GM23338 (cell line): ENCODE measurements at regions not wholly inside any gene's neighbourhood (a gene's known extent, or its start where the extent isn't known, plus 50 kb on each side); places are given as distances from the start of the nearest gene placed in this dataset.
"Not testable (repeated sequence)": the region's sequence is repeated elsewhere in the genome, so short reads cannot be mapped to it uniquely, and the experiment has no call there.

ENCODE experiments used
- EZH2 ChIP-seq: fragments of 200-600 bp; sonication (generic); IDR thresholded peaks from one replicate; pipeline ENCODE4 v1.8.0; 2017; ENCODE audit warnings: antibody characterized with exemption, mild to moderate bottlenecking, low read depth; ENCODE audit not compliant: unreplicated experiment
- EZH2phosphoT487 ChIP-seq: fragments of 200-600 bp; sonication (generic); IDR thresholded peaks from one replicate; pipeline ENCODE4 v1.8.1; 2018; ENCODE audit warnings: antibody characterized with exemption; ENCODE audit not compliant: unreplicated experiment
- POLR2AphosphoS5 ChIP-seq: IDR thresholded peaks from 2 replicates; pipeline ENCODE4 v1.6.1; 2016; ENCODE audit warnings: antibody characterized with exemption, low read depth
- TF ChIP-seq, protein P1 (sequence below), 2 experiments: fragments of 200-600 bp in 1 of 2; sonication (generic) in 1 of 2; conservative IDR thresholded peaks; 2 replicates each; pipeline versions ENCODE4 v1.5.1 to v1.6.1; 2016 to 2017; ENCODE audit warnings: antibody characterized with exemption in 2 of 2, low read depth in 2 of 2, mild to moderate bottlenecking in 2 of 2, moderate library complexity in 1 of 2
- TF ChIP-seq, protein P2 (sequence below): IDR thresholded peaks from one replicate; pipeline ENCODE4 v1.6.1; 2018; ENCODE audit warnings: antibody characterized with exemption; ENCODE audit not compliant: unreplicated experiment
- TF ChIP-seq, protein P3 (sequence below): fragments of 250-450 bp; sonication (Bioruptor Pico); IDR thresholded peaks from 2 replicates; pipeline ENCODE4 v1.5.0; 2020; ENCODE audit warnings: mild to moderate bottlenecking, moderate library complexity

DNA sequence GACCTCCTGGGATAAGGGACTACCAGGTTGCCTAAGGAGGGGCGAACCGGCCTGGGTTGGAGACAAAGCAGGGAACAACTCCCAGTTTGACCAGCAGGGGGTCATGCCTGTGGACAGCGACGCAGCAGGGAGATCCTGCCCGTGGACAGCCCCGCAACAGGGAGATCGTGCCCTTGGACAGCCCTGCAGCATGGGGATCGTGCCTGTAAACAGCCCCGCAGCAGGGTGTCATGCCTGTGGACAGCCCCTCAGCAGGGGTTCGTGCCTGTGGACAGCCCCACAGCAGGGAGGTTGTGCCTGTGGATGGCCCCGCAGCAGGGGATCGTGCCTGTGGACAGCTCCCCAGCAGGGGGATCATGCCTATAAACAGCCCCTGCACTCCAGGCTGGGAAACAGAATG lies 2213.2 kb upstream of the DEFB115 start:
- TF ChIP-seq, protein P1, sequence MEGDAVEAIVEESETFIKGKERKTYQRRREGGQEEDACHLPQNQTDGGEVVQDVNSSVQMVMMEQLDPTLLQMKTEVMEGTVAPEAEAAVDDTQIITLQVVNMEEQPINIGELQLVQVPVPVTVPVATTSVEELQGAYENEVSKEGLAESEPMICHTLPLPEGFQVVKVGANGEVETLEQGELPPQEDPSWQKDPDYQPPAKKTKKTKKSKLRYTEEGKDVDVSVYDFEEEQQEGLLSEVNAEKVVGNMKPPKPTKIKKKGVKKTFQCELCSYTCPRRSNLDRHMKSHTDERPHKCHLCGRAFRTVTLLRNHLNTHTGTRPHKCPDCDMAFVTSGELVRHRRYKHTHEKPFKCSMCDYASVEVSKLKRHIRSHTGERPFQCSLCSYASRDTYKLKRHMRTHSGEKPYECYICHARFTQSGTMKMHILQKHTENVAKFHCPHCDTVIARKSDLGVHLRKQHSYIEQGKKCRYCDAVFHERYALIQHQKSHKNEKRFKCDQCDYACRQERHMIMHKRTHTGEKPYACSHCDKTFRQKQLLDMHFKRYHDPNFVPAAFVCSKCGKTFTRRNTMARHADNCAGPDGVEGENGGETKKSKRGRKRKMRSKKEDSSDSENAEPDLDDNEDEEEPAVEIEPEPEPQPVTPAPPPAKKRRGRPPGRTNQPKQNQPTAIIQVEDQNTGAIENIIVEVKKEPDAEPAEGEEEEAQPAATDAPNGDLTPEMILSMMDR (conservative IDR thresholded peaks at IDR 0.05; ENCODE audit: low read depth in 2 of 2), result not testable (repeated sequence)
- not testable (repeated sequence) for TF ChIP-seq POLR2AphosphoS5, EZH2phosphoT487, EZH2
- TF ChIP-seq, protein P2, sequence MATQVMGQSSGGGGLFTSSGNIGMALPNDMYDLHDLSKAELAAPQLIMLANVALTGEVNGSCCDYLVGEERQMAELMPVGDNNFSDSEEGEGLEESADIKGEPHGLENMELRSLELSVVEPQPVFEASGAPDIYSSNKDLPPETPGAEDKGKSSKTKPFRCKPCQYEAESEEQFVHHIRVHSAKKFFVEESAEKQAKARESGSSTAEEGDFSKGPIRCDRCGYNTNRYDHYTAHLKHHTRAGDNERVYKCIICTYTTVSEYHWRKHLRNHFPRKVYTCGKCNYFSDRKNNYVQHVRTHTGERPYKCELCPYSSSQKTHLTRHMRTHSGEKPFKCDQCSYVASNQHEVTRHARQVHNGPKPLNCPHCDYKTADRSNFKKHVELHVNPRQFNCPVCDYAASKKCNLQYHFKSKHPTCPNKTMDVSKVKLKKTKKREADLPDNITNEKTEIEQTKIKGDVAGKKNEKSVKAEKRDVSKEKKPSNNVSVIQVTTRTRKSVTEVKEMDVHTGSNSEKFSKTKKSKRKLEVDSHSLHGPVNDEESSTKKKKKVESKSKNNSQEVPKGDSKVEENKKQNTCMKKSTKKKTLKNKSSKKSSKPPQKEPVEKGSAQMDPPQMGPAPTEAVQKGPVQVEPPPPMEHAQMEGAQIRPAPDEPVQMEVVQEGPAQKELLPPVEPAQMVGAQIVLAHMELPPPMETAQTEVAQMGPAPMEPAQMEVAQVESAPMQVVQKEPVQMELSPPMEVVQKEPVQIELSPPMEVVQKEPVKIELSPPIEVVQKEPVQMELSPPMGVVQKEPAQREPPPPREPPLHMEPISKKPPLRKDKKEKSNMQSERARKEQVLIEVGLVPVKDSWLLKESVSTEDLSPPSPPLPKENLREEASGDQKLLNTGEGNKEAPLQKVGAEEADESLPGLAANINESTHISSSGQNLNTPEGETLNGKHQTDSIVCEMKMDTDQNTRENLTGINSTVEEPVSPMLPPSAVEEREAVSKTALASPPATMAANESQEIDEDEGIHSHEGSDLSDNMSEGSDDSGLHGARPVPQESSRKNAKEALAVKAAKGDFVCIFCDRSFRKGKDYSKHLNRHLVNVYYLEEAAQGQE, result not testable (repeated sequence)
- TF ChIP-seq, protein P3, sequence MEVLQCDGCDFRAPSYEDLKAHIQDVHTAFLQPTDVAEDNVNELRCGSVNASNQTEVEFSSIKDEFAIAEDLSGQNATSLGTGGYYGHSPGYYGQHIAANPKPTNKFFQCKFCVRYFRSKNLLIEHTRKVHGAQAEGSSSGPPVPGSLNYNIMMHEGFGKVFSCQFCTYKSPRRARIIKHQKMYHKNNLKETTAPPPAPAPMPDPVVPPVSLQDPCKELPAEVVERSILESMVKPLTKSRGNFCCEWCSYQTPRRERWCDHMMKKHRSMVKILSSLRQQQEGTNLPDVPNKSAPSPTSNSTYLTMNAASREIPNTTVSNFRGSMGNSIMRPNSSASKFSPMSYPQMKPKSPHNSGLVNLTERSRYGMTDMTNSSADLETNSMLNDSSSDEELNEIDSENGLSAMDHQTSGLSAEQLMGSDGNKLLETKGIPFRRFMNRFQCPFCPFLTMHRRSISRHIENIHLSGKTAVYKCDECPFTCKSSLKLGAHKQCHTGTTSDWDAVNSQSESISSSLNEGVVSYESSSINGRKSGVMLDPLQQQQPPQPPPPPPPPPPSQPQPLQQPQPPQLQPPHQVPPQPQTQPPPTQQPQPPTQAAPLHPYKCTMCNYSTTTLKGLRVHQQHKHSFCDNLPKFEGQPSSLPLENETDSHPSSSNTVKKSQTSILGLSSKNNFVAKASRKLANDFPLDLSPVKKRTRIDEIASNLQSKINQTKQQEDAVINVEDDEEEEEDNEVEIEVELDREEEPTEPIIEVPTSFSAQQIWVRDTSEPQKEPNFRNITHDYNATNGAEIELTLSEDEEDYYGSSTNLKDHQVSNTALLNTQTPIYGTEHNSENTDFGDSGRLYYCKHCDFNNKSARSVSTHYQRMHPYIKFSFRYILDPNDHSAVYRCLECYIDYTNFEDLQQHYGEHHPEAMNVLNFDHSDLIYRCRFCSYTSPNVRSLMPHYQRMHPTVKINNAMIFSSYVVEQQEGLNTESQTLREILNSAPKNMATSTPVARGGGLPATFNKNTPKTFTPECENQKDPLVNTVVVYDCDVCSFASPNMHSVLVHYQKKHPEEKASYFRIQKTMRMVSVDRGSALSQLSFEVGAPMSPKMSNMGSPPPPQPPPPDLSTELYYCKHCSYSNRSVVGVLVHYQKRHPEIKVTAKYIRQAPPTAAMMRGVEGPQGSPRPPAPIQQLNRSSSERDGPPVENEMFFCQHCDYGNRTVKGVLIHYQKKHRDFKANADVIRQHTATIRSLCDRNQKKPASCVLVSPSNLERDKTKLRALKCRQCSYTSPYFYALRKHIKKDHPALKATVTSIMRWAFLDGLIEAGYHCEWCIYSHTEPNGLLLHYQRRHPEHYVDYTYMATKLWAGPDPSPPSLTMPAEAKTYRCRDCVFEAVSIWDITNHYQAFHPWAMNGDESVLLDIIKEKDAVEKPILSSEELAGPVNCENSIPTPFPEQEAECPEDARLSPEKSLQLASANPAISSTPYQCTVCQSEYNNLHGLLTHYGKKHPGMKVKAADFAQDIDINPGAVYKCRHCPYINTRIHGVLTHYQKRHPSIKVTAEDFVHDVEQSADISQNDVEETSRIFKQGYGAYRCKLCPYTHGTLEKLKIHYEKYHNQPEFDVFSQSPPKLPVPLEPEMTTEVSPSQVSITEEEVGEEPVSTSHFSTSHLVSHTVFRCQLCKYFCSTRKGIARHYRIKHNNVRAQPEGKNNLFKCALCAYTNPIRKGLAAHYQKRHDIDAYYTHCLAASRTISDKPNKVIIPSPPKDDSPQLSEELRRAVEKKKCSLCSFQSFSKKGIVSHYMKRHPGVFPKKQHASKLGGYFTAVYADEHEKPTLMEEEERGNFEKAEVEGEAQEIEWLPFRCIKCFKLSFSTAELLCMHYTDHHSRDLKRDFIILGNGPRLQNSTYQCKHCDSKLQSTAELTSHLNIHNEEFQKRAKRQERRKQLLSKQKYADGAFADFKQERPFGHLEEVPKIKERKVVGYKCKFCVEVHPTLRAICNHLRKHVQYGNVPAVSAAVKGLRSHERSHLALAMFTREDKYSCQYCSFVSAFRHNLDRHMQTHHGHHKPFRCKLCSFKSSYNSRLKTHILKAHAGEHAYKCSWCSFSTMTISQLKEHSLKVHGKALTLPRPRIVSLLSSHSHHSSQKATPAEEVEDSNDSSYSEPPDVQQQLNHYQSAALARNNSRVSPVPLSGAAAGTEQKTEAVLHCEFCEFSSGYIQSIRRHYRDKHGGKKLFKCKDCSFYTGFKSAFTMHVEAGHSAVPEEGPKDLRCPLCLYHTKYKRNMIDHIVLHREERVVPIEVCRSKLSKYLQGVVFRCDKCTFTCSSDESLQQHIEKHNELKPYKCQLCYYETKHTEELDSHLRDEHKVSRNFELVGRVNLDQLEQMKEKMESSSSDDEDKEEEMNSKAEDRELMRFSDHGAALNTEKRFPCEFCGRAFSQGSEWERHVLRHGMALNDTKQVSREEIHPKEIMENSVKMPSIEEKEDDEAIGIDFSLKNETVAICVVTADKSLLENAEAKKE (CRISPR knock-in tag), result not testable (repeated sequence)
